ENCODE measurements at regions not wholly inside any gene's neighbourhood (a gene's known extent, or its start where the extent isn't known, plus 50 kb on each side); places are given as distances from the start of the nearest gene placed in this dataset.

- no peak for TF ChIP-seq CTCF (IDR thresholded peaks at IDR 0.05)
- no peak for TF ChIP-seq POLR2A (IDR thresholded peaks at IDR 0.05)
Observed at GRCh38 chr11:90407350-90407749, 184.5 kb upstream of the CHORDC1 start.
